HG03575 (cell line): ENCODE measurements at regions not wholly inside any gene's neighbourhood (a gene's known extent, or its start where the extent isn't known, plus 50 kb on each side); places are given as distances from the start of the nearest gene placed in this dataset.

Source experiments
- ATAC-seq: cut with Tn5 transposase; IDR thresholded peaks from one replicate; pipeline ENCODE4 v1.9.1; 2021; ENCODE audit not compliant: unreplicated experiment, insufficient number of reproducible peaks, low FRiP score; ENCODE audit errors: extremely low read depth

- no peak for ATAC-seq
Measured at GRCh38 chr3:110236976-110237610, 834.5 kb upstream of the NECTIN3 start.

- ATAC-seq, result no peak
Measured at GRCh38 chr3:110243081-110243480, 828.5 kb upstream of the NECTIN3 start.

GRCh38 chr3:110246796-110247376, 824.7 kb upstream of the NECTIN3 start:
- no peak for ATAC-seq

- no peak for ATAC-seq
Measured at GRCh38 chr3:110248666-110249065, 823.0 kb upstream of the NECTIN3 start.

- no peak for ATAC-seq
Measured at GRCh38 chr3:110253794-110254193, 817.8 kb upstream of the NECTIN3 start.

GRCh38 chr3:110254591-110254990, 817.0 kb upstream of the NECTIN3 start:
- no peak for ATAC-seq

GRCh38 chr3:110261141-110261540, 810.5 kb upstream of the NECTIN3 start:
- ATAC-seq, result no peak

GRCh38 chr3:110262896-110263295, 808.7 kb upstream of the NECTIN3 start:
- no peak for ATAC-seq

GRCh38 chr3:110265302-110265701, 806.3 kb upstream of the NECTIN3 start:
- no peak for ATAC-seq

- no peak for ATAC-seq
Measured at GRCh38 chr3:110267304-110267845, 804.2 kb upstream of the NECTIN3 start.

GRCh38 chr3:110272525-110272924, 799.1 kb upstream of the NECTIN3 start:
- no peak for ATAC-seq

- no peak for ATAC-seq
Measured at GRCh38 chr3:110291886-110292501, 779.6 kb upstream of the NECTIN3 start.

- ATAC-seq, result no peak
Measured at GRCh38 chr3:110293660-110294059, 778.0 kb upstream of the NECTIN3 start.

GRCh38 chr3:110296885-110297284, 774.7 kb upstream of the NECTIN3 start:
- ATAC-seq, result no peak

- ATAC-seq, result no peak
Measured at GRCh38 chr3:110301781-110302180, 769.8 kb upstream of the NECTIN3 start.

- no peak for ATAC-seq
Measured at GRCh38 chr3:110307065-110307809, 764.4 kb upstream of the NECTIN3 start.

GRCh38 chr3:110311541-110311940, 760.1 kb upstream of the NECTIN3 start:
- ATAC-seq, result no peak

- peak; percentile 60 for ATAC-seq
Measured at GRCh38 chr3:110314512-110315114, 757.0 kb upstream of the NECTIN3 start.

- ATAC-seq, result no peak
Measured at GRCh38 chr3:110318108-110318507, 753.5 kb upstream of the NECTIN3 start.
